NAMALWA (cell line): ENCODE measurements at regions not wholly inside any gene's neighbourhood (a gene's known extent, or its start where the extent isn't known, plus 50 kb on each side); places are given as distances from the start of the nearest gene placed in this dataset.
"Not testable (repeated sequence)": the region's sequence is repeated elsewhere in the genome, so short reads cannot be mapped to it uniquely, and the experiment has no call there.

Experiments
- DNase-seq: peaks from one replicate; pipeline ENCODE4 v3.0.0-alpha.2; 2015; ENCODE audit warnings: low spot score

DNA sequence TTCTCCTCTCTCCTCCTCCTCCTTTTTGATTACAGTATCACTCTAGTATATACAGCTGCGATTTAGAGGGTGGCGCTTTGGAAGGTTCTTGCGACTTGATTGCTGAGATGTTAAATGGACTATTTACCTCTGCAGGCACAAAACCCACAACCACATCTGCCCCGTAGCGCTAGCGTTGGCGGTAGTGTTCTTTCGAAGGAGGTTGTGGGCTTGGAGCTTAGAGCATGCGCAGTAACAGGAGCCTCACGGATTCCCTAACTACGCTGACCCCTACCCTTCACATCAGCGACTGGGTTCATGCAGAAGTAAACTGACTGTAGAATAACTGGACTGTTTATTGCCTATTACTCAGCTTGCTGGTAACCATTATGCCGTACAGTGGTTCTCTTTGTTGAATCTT is 58.0 kb downstream of the CGGBP1 start:
- no peak for DNase-seq

DNA sequence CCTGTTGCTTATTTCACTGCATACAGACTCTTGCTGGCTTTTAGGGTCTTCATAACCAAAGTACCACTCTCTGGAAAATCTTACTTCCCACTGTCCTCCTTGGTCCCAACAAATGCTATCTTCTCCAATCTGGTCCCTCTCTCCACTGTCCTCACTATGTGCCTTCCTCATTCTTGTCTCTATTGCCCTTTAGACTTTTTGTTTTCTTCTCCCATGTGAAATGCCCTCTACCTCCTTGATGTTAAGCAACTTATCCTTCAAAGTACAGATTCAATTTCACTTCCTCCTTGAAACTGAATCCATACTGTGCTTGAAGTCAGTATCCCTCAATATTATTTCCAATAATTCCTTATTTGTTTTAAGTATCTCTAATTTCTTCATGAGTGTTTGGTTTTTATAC is 60.8 kb downstream of the CGGBP1 start:
- no peak for DNase-seq

DNA sequence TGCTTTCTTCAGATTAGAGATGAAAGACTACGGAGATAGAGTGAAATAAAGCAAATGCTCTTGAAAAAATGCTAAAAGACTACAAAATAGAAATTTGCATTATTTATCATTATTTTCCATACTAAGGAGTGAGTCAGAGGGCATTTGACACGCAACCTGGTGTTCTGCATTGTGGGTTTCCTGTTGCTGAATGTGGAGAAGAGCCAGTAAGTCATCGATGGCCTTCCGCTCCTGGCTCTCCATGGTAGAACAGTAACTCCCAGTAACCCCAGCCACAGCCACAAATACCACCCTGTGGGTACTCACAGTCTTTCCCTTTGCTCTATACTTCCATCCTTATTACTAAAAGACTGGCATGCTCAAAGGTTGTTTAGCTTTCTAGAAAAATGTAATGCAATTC is 61.5 kb downstream of the CGGBP1 start:
- no peak for DNase-seq

DNA sequence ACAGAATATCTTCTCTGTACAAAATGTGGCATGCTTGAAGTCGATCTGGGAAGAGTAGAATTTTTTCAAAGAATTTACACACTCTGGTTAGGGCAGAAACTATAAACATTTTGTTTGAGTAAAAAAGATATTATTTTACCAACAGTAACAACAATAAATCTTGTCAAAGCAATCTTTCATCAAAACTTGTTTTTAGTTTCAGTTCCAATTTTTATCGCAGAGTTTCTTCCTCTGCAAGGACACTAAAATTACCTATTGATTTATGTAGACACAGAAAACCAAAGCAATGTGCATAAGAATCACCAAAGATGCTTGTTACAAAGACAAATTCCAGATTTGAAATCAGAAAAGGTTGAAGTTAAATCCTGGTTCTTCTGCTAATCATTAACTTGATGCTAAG is 61.9 kb downstream of the CGGBP1 start:
- peak; percentile 1 for DNase-seq

DNA sequence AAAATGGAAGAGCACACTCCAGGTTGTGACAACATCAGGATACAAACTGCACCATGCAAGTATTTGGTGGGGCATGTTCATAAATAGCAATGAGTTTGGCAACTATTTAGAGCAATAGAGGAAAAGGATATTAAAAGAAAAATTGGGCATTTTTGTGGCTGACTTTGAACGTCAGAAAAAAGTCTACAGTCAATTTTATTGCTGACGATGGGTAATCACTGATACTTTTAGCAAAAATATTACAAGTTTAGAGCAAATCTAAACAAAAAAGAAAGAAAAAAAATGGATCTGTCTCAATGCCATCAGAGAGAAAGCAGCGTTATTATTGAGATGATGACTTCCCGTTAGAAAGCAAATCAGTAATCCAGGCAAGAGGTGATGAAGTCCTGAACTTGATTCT is 65.2 kb downstream of the CGGBP1 start:
- no peak for DNase-seq

DNA sequence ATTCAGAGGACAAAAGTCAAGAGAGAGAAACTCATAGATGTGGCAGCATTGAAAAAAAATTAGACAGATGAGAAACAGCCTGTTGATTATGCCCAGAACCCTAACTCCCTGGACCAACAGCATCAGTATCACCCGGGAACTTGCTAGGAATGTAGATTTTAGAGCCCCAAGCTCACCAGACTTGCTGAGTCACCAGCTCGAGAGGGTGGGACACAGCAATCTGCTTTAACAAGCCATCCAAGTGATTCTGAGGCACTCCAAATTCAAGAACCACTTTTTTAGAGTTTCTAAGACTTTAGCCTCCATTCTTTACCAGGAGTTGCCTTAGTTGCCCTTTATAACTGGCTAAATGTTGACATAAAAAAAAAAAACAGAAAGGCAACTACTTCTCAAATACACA is 70.9 kb downstream of the CGGBP1 start:
- no peak for DNase-seq

DNA sequence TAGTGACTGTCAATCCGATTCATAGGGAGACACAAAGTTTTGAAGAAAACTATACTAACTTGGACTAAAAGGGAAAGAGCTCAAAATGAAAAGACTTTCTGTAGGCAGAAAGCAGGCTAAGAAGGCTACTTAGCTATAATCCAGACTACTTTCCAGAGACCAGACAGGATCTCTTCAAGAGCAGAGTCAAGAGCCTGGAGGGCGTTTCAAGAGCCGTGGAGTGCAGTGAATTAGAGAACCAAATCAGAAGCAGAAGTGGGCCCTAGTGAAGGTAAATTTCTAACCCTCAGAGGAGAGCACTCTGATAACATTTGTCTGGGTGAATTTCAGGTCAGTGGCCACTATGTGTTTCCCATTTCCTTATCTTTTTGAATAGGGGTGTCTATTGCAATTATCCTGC is 76.4 kb downstream of the CGGBP1 start:
- no peak for DNase-seq

DNA sequence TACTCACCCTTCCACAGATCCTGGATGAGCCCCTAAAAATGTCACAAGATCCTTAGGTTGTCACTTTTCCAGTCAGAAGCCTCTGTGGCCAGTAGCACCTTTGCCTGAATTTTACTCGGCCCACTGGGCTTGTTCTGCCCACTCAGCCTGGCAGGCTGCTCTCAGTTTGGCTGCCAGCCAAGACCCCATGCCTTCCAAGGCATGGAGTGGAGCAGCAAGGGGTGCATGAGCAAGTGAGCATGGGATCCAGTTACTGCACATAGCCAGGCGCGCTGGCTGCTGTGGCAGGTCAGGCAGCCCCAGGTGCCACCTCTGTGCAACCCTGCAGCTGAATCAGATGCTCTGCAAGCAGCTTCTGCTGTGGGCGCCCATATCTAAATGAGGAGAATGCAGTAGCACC is 79.3 kb downstream of the CGGBP1 start:
- no peak for DNase-seq

DNA sequence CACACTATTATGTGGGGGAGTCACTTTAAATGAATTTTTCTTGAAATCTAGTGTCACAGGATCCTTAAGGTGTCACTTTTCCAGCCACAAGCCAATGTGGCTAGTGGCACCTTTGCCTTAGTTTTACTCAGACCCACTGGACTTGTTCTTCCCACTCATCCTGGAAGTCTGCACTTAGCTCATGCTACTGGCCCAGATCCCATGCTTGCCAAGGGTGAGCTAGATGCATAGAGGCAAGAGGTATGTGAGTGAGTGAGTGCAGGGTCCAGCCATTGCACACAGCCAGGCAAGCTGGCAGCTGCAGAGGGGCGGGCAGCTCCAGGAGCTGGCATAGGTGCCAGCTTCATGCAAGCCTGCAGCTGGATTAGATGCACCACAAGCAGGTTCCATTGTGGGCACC is 81.0 kb downstream of the CGGBP1 start:
- DNase-seq, result no peak

DNA sequence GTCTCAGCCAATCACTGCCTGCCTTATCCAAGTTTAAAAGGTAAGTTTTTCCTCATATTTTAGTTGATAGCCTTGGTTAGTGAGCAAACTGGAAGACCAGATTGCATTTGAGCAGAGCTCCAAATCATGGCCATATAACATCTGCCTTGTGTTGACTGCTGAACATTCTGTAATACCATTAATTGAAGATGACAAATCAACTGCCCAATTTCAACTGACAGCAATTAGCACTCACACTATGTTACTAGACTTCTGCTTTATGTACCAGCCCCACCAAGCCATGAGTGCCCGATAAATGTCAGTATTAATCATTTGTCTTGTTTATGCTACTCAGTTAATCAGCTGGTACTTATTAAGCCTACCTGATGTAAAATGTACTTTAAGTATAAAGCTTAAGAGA is 83.1 kb downstream of the CGGBP1 start:
- no peak for DNase-seq

DNA sequence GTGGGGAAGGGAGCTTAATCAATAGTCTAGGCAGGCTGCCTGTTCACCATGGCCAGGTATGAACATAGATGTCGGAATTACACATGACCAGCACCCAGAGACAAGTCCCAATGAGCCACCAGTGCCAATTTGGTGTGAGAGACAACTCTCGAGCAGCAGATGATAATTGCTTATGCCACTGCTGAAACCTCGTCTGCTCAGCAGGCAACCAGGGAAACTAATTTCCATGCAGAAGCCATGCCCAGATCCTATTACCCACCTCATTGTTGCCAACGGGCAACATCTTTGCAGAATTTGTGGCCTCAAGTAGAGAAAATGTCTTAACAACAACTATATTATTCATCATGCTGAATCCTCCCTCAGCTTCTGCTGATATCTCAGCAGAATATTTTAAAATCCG is 84.9 kb downstream of the CGGBP1 start:
- DNase-seq, result no peak

DNA sequence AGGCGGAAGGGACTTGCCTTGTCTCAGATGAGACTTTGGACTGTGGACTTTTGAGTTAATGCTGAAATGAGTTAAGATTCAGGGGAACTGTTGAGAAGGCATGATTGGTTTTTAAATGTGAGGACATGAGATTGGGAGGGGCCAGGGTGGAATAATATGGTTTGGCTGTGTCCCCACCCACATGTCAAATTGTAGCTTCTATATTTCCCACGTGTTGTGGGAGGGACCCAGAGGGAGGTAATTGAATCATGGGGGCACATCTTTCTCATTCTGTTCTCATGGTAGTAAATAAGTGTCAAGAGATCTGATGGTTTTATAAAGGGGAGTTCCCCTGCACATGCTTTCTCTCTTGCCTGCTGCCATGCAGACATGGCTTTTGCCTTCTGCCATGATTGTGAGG is 89.2 kb downstream of the CGGBP1 start:
- DNase-seq, result no peak

DNA sequence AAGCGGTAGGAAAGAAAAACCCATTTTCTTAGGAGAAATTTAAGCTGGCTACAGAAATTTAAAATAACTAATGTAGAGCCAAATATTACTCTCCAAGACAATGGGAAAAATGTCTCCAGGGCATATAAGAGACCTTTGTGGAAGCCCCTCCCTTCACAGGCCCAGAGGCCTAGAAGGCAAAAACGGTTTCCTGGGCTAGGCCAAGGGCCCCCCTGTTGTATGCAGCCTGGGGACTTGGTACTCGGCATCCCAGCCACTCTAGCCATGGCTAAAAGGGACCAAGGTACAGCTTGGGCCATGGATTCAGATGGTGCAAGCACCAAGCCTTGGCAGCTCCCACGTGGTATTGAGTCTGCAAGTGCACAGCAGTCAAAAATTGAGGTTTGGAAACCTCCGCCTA is 90.1 kb downstream of the CGGBP1 start:
- DNase-seq, result no peak

DNA sequence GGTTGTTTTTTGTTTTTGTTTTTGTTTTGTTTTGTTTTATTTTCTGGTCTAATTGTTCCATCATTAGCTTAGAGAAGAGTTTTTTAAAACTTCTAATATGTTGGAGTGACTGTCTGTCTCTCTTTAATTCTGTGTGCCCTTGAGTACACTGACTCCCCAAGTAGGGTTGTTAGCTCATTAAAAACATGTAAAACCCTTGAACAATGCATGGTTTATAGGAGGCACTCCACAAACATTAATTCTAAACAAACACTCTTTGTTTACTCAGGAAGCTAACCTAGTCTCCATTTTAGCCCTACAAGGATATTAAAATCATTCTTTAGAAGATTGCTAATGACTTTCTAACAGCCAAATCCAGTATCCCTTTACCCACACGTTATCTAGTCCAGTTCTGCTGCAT is 100.5 kb downstream of the CGGBP1 start:
- no peak for DNase-seq

DNA sequence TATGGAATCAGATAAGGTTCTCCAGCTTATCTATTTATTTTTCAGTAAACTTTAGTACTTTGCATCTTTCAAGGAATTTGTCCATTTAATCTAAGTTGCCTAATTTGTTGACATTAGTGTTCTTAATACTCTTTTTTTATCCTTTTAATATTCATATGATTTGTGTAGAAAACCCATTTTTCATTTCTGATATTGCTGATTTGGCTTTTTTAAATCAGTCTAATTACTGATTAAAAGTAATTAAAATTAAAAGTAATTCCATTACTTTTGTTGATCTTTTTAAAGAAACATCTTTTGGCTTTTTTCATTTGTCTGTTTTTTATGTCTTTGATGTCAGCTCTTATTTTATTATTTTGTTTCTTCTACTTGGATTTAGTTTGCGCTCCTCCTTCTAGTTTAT is 101.2 kb downstream of the CGGBP1 start:
- DNase-seq, result no peak

DNA sequence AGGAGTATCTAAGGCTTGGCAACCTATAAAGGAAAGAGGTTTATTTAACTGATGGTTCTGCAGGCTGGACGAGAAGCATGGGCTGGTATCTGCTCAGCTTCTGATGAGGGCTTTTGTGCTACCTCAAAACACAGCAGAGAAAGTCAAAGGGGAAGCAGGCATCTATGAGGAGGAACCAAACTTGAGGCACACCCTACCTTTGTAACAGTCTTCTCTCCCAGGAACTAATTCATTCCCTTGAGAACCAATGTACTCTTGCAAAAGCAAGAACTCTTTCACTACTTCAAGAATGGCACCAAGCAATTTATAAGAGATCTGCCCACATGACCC is 109.0 kb downstream of the CGGBP1 start:
- no peak for DNase-seq

DNA sequence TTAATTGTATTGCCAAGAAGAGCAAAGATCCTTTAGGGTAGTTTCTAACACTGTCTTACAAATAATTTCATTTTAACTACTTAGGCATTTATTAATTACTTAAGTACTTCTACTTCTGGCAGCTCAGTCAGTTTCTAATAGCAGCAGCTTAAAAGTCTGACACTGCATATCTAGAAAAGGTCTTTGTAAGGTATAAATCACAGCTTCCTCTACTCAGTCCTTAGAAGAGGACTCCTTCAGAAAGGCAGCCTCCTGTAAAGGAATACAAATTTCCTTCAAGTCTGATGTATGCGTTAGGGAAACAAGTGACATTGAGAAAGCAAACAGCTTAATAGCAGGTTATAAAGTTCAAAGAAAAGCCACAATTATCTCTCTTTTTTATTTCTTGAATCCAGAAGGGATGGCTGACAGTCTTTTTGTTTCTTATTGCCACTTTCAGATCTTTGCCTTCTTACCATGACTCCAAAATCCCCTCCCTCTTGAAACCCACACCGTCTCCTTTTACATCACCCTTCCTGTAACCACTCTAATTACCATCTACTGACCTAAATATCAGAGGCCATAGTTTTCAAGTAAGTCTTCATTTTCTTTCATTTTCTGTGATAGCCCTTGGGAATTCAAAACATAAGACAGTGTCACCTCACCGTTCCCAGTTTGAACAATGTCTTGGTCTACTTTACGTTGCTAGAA is 109.5 kb downstream of the CGGBP1 start:
- no peak for DNase-seq

DNA sequence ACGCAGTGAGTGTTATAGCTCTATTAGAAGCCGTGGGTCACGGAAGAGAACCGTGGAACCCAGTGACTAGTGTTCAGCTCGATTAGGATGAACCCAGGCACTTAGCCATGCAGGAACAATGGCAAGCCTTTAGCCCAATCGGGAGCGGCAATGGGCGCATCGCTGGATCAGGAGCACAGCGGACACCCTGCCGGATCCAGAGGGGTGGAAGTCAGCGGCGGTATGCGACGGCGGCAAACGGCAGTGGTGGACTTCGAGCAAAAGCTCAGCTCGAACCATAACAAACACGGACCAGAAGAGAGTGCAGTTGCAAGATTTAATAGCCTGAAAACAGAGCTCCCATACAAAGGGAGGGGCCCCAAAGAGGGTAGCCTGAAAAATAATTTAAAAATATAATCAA is 112.8 kb downstream of the CGGBP1 start:
- not testable (repeated sequence) for DNase-seq

DNA sequence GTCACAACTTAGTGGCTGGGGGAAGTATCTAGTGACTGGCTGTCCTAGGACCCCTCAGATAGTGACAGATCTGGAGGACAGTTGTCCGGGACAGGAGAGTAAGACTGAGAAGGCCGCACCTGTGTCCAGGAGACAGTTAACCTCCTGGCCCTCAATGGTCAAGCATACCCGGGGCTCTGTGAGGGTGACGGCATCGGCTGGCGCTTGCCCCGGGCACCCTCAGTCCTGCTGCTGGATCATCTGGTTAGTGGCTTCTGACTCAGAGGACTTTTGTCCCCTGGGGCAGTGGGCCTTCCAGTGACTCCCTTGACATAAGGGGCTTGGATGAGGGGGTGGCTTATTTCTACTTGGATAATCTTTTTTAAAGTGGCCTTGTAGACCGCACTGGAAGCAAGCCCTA is 116.5 kb downstream of the CGGBP1 start:
- DNase-seq, result not testable (repeated sequence)

DNA sequence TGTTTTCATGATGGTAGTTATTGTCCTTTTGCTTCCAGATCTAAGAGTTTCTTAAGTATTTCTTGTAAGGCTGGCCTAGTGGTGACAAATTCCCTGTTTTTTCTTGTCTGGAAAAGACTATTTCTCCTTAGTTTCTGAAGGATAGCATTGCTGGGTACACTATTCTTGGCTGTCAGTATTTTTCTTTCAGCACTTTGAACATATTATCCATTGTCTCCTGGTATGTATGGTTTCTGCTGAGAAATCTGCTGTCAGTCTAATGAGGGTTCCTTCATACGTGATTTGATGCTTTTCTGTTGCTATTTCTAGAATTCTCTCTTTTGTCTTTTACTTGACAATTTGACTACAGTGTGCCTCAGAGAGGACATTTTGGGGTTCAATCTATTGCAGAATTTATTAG is 134.3 kb downstream of the CGGBP1 start:
- no peak for DNase-seq

DNA sequence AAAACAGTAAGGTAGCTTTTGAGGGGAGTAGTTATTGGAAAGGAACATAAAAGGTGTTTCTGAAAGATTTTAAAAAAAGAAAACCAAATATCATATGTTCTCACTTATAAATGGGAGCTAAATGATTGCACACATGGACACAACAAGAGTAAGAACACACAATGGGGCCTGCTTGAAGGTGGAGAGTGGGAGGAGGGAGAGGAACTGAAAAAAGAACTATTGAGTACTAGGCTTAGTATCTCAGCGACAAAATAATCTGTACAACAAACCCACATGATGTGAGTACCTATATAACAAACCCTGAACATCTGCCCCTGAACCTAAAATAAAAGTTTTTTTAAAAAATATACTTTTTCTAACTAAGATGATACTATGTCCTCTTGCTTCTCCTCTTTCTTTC is 138.3 kb downstream of the CGGBP1 start:
- DNase-seq, result no peak

DNA sequence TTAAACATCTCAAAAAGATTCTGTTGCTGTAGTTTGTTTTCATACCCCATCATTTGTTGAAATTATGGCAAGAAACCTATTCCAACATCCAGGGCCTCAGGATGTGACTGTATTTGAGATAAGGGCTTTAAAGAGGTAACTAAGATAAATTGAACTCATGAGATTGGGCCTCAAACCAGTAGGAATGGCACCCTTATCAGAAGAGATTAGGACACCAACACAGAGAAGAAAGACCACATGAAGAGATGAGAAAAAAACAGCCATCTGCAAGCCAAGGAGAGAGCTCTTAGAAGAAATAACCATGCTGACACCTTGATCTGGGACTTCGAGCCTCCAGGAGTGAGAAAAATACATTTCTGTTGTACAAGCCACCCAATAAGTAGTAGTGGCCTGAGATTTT is 157.7 kb downstream of the CGGBP1 start:
- no peak for DNase-seq

DNA sequence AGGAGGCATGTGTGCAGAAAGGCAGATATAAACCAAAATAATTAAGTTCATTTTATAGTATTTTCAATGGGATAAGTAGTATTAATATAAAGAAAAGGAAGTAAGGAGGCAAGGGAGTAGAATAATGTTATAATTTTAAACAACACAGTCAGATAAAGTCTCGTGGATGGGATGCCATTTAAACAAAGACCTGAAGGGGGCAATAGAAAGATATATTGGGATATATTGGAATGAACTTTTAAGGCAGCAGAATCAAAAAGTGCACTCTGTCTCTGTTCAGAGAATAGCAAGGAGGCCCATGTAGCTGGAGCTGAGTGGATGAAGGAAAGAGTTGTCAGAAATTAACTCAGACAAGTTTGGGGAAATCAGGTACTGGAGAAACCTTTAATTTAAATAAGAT is 158.7 kb downstream of the CGGBP1 start:
- peak; percentile 13 for DNase-seq

DNA sequence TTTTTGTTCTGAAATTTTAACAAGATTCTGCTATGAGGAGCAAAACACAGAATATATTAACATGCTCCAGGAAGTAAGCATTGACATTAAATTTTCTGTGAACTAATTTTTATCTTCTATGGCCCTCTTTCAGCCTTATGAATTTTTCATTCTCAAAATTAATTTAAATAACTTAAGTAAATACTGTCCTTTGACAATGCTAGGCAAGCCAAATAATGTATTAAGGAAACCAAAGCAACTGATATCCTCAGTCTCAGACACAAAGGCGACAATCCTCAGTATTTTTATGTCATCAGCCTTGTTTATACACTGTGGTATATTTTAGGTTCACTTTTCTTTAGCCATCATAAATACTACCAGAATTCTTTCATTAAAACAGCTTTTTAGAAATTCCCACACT is 159.8 kb downstream of the CGGBP1 start:
- no peak for DNase-seq

DNA sequence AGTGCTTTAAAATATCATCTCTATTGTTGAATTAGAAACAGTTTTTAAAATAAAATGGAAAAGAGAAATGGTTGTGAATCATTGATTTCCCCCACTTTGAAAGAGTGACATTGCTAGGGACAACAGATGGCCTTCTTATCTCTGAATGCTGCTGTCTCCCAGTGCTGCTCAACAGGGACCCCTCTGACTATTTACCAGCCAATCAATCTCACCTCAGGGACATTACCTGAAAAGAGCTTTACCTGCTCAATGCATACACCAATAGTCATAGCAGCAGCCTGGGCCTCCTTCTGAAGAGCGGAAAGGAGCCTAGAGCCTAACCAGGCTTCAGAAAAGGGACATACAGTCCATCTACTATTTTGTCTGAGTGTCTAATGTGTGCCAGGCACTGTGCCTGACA is 162.8 kb downstream of the CGGBP1 start:
- no peak for DNase-seq
